ENCODE measurements at regions not wholly inside any gene's neighbourhood (a gene's known extent, or its start where the extent isn't known, plus 50 kb on each side); places are given as distances from the start of the nearest gene placed in this dataset.

- TF ChIP-seq CTCF (IDR thresholded peaks at IDR 0.05) (no peak), POLR2A (IDR thresholded peaks at IDR 0.05) (no peak)
Observed at GRCh38 chr3:31251083-31251482, 281.6 kb upstream of the STT3B start.

All from esophagus squamous epithelium (tissue), 4 donors.